CD4-positive, alpha-beta memory T cell (primary cell): ENCODE measurements at regions not wholly inside any gene's neighbourhood (a gene's known extent, or its start where the extent isn't known, plus 50 kb on each side); places are given as distances from the start of the nearest gene placed in this dataset.

Experiments used
- CTCF ChIA-PET: fragments of 350-600 bp; sonication (Branson Sonifier 250); formaldehyde crosslinking; loops from one replicate; lab custom pipeline; 2021; ENCODE audit warnings: inconsistent platforms; ENCODE audit not compliant: partially characterized antibody; lab: Charles Lee
- POLR2A ChIA-PET: fragments of 350-600 bp; sonication (Branson Sonifier 250); formaldehyde crosslinking; loops from one replicate; lab custom pipeline; 2021; ENCODE audit not compliant: partially characterized antibody; lab: Charles Lee
- DNase-seq, 5 donors: peaks; one replicate each; pipeline versions ENCODE4 v3.0.0 to v3.0.0-alpha.2; 2020 to 2022; ENCODE audit warnings: mixed read lengths in 1 of 5
- H3K27ac ChIP-seq: one replicate; pipeline ENCODE4 v1.7.0; 2013; ENCODE audit warnings: low read depth, low read length
- H3K27me3 ChIP-seq: 2 replicates; pipeline ENCODE4 v1.7.0; 2013; ENCODE audit warnings: mild to moderate bottlenecking, low read length, moderate library complexity; ENCODE audit not compliant: insufficient read depth
- H3K36me3 ChIP-seq: 2 replicates; pipeline ENCODE4 v1.7.0; 2013; ENCODE audit warnings: mild to moderate bottlenecking, low read length, moderate library complexity; ENCODE audit not compliant: insufficient read depth
- H3K4me1 ChIP-seq: 2 replicates; pipeline ENCODE4 v1.7.0; 2013; ENCODE audit warnings: mild to moderate bottlenecking, low read length, moderate library complexity; ENCODE audit not compliant: insufficient read depth
- H3K4me3 ChIP-seq, 2 donors: one replicate each; pipeline ENCODE4 v1.7.0; 2013; ENCODE audit warnings: low read length in 2 of 2, mild to moderate bottlenecking in 1 of 2
- H3K9me3 ChIP-seq, 2 donors: one replicate each; pipeline ENCODE4 v1.7.0; 2013; ENCODE audit warnings: low read length in 2 of 2, control low read depth in 1 of 2; ENCODE audit not compliant: control insufficient read depth in 1 of 2
- H3K27ac Mint-ChIP-seq, 7 donors: one replicate each; pipeline ENCODE4 v1.8.0; 2020 to 2021; ENCODE audit warnings: mixed read lengths in 7 of 7, mild to moderate bottlenecking in 6 of 7, inconsistent platforms in 3 of 7, moderate library complexity in 3 of 7
- H3K27me3 Mint-ChIP-seq, 2 donors: one replicate each; pipeline ENCODE4 v1.8.0; 2020 to 2021; ENCODE audit warnings: mixed read lengths in 2 of 2
- H3K36me3 Mint-ChIP-seq, 2 donors: one replicate each; pipeline ENCODE4 v1.8.0; 2020 to 2021; ENCODE audit warnings: mixed read lengths in 2 of 2, inconsistent platforms in 1 of 2, mild to moderate bottlenecking in 1 of 2
- H3K4me1 Mint-ChIP-seq, 4 donors: one replicate each; pipeline ENCODE4 v1.8.0; 2020 to 2021; ENCODE audit warnings: mixed read lengths in 4 of 4, mild to moderate bottlenecking in 1 of 4
- H3K4me3 Mint-ChIP-seq, 8 donors: one replicate each; pipeline ENCODE4 v1.8.0; 2020 to 2021; ENCODE audit warnings: mixed read lengths in 8 of 8, mild to moderate bottlenecking in 7 of 8, moderate library complexity in 6 of 8, inconsistent platforms in 3 of 8
- H3K9me3 Mint-ChIP-seq, 8 donors: one replicate each; pipeline ENCODE4 v1.8.0; 2020 to 2021; ENCODE audit warnings: mixed read lengths in 8 of 8, mild to moderate bottlenecking in 5 of 8, inconsistent platforms in 3 of 8, moderate library complexity in 1 of 8
- intact Hi-C: fragments of 100-400 bp; cut with micrococcal nuclease; formaldehyde crosslinking; loops from one replicate; pipeline ENCODE4 v1.15.1; 2023

GRCh38 chr1:79109445-79109844, 102.9 kb upstream of the ADGRL4 start:
- intact Hi-C loops: no loop called here
- Mint-ChIP-seq H3K4me3 (no peak overlapping the region), H3K9me3 (peaks cover 0 to 9% (median 3%) of the 10 kb centered on the region in 8 donors), H3K36me3 (no peaks in the 10 kb centered on the region), H3K4me1 (no peaks in the 10 kb centered on the region), H3K27me3 (no peaks in the 10 kb centered on the region), H3K27ac (no peak overlapping the region)
- ChIA-PET CTCF (no interaction called here), POLR2A (no interaction called here)
- Histone ChIP-seq H3K4me1 (no peaks in the 10 kb centered on the region), H3K4me3 (no peak overlapping the region), H3K36me3 (no peaks in the 10 kb centered on the region), H3K27me3 (no peaks in the 10 kb centered on the region), H3K9me3 (peaks cover 0 to 5% of the 10 kb centered on the region in 2 donors), H3K27ac (no peak overlapping the region)
- no peak for DNase-seq

DNA sequence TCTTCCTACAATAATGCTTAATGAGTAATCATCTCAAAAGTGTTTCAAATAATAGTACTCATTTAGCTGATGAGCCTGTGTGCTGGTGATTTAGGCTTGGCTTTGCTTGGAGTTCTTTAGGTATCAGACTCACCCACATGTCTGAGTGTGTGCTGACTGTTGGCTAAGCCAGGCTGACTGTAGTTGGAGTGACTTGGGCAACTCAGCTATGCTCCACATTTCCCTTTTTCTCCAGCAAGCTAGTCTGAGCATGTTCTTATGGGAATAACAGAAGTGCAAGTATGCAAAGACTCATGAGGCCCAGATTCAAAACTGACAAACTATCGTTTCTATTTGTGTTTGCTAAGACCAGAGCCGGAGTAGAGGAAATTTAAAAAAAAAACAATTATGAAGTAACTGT, 99.0 kb upstream of the ADGRL4 start:
- Histone ChIP-seq H3K36me3 (no peaks in the 10 kb centered on the region), H3K4me3 (no peak overlapping the region), H3K27me3 (no peaks in the 10 kb centered on the region), H3K4me1 (no peaks in the 10 kb centered on the region), H3K9me3 (peaks cover 0 to 5% of the 10 kb centered on the region in 2 donors), H3K27ac (no peak overlapping the region)
- no peak for DNase-seq
- Mint-ChIP-seq H3K27me3 (no peaks in the 10 kb centered on the region), H3K36me3 (no peaks in the 10 kb centered on the region), H3K4me1 (no peaks in the 10 kb centered on the region), H3K27ac (no peak overlapping the region), H3K4me3 (no peak overlapping the region), H3K9me3 (peaks cover 0 to 9% (median 3%) of the 10 kb centered on the region in 8 donors)
- ChIA-PET POLR2A (no interaction called here), CTCF (no interaction called here)
- intact Hi-C loops: no loop called here

- no peak overlapping the region for H3K27ac ChIP-seq
- DNase-seq: no peak
- peaks cover 0 to 5% of the 10 kb centered on the region in 2 donors for H3K9me3 ChIP-seq
- Mint-ChIP-seq H3K36me3 (no peaks in the 10 kb centered on the region), H3K9me3 (peaks cover 0 to 9% (median 3%) of the 10 kb centered on the region in 8 donors), H3K4me3 (no peak overlapping the region), H3K4me1 (no peaks in the 10 kb centered on the region), H3K27ac (no peak overlapping the region), H3K27me3 (no peaks in the 10 kb centered on the region)
- POLR2A ChIA-PET: no interaction called here
- H3K4me1 ChIP-seq: no peaks in the 10 kb centered on the region
- H3K36me3 ChIP-seq: no peaks in the 10 kb centered on the region
- intact Hi-C loops: no loop called here
- H3K4me3 ChIP-seq: no peak overlapping the region
- CTCF ChIA-PET: no interaction called here
- no peaks in the 10 kb centered on the region for H3K27me3 ChIP-seq
Measured at GRCh38 chr1:79104617-79105016, 98.1 kb upstream of the ADGRL4 start.

- ChIA-PET POLR2A (no interaction called here), CTCF (no interaction called here)
- H3K4me1 ChIP-seq: no peaks in the 10 kb centered on the region
- no peak overlapping the region for H3K27ac Mint-ChIP-seq
- H3K4me1 Mint-ChIP-seq: no peaks in the 10 kb centered on the region
- H3K36me3 ChIP-seq: no peaks in the 10 kb centered on the region
- H3K9me3 Mint-ChIP-seq: peaks cover 0 to 8% (median 3%) of the 10 kb centered on the region in 8 donors
- no peak overlapping the region for H3K4me3 ChIP-seq
- H3K36me3 Mint-ChIP-seq: no peaks in the 10 kb centered on the region
- no peak overlapping the region for H3K27ac ChIP-seq
- H3K27me3 Mint-ChIP-seq: peaks cover 0 to 2% of the 10 kb centered on the region in 2 donors
- intact Hi-C loops: no loop called here
- DNase-seq: no peak
- H3K9me3 ChIP-seq: no peaks in the 10 kb centered on the region
- H3K4me3 Mint-ChIP-seq: no peak overlapping the region
- no peaks in the 10 kb centered on the region for H3K27me3 ChIP-seq
Measured at GRCh38 chr1:79100385-79100784, 93.9 kb upstream of the ADGRL4 start.

DNA sequence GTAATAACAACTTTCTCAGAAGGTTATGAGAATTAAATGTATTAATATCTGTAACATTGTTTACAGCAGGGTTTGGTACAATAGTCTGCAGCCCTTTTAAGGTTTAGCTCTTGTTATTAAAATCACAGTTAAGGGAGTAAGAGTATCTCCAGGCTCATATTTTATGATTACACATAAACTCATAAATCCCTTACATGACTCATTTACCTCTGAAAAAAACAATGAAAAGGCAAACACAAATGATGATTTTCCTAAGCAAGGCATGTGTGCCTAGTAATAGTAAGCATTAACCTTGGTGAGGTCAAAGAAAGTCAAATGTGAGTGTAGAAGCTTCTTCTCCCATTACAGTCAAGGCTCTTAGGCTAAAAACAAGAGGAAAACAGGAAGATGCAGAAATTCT, 84.5 kb upstream of the ADGRL4 start:
- intact Hi-C loops: no loop called here

DNA sequence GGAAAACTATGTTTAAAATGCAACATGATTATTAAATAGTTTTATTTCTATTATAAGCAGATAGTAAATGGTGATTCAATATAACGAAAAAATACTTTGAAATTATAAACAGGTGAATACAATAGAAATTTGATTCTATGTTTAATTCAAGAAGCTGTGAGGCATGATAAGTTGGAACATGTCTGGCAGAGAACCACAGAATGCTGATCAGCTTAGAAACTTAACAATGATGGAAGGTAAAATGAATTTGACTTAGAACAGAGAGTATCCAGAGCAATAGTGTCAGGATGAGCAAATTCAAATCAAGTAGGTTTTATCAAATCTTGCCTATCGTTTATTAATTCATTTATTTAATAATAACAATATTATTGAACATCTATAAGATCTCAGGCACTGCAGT, 83.4 kb upstream of the ADGRL4 start:
- CTCF ChIA-PET: no interaction called here
- H3K27me3 Mint-ChIP-seq: no peaks in the 10 kb centered on the region

More for the DNA sequence above, 84.5 kb upstream of the ADGRL4 start:
- H3K4me1 Mint-ChIP-seq: no peaks in the 10 kb centered on the region
- Histone ChIP-seq H3K9me3 (no peaks in the 10 kb centered on the region), H3K4me1 (no peaks in the 10 kb centered on the region), H3K36me3 (no peaks in the 10 kb centered on the region), H3K27ac (no peak overlapping the region), H3K4me3 (no peak overlapping the region), H3K27me3 (no peaks in the 10 kb centered on the region)
- no peak for DNase-seq
- no peak overlapping the region for H3K27ac Mint-ChIP-seq
- peaks cover 0 to 3% (median 0%) of the 10 kb centered on the region in 8 donors for H3K9me3 Mint-ChIP-seq
- H3K27me3 Mint-ChIP-seq: no peaks in the 10 kb centered on the region
- H3K36me3 Mint-ChIP-seq: no peaks in the 10 kb centered on the region
- ChIA-PET CTCF (no interaction called here), POLR2A (no interaction called here)
- H3K4me3 Mint-ChIP-seq: no peak overlapping the region

GRCh38 chr1:79082233-79082632, 75.7 kb upstream of the ADGRL4 start:
- Mint-ChIP-seq H3K27ac (no peak overlapping the region), H3K4me1 (no peaks in the 10 kb centered on the region), H3K4me3 (no peak overlapping the region), H3K36me3 (no peaks in the 10 kb centered on the region), H3K27me3 (no peaks in the 10 kb centered on the region), H3K9me3 (peaks cover 0 to 5% (median 2%) of the 10 kb centered on the region in 8 donors)
- Histone ChIP-seq H3K4me1 (no peaks in the 10 kb centered on the region), H3K27me3 (no peaks in the 10 kb centered on the region), H3K36me3 (no peaks in the 10 kb centered on the region), H3K4me3 (no peak overlapping the region), H3K9me3 (no peaks in the 10 kb centered on the region), H3K27ac (no peak overlapping the region)
- intact Hi-C loops: no loop called here
- no peak for DNase-seq
- ChIA-PET POLR2A (no interaction called here), CTCF (no interaction called here)

More for the DNA sequence above, 83.4 kb upstream of the ADGRL4 start:
- no peaks in the 10 kb centered on the region for H3K4me1 Mint-ChIP-seq
- H3K27me3 ChIP-seq: no peaks in the 10 kb centered on the region
- no peaks in the 10 kb centered on the region for H3K36me3 Mint-ChIP-seq
- H3K27ac ChIP-seq: no peak overlapping the region
- H3K9me3 Mint-ChIP-seq: peaks cover 0 to 4% (median 0%) of the 10 kb centered on the region in 8 donors
- H3K36me3 ChIP-seq: no peaks in the 10 kb centered on the region
- DNase-seq: no peak
- no peak overlapping the region for H3K4me3 Mint-ChIP-seq
- POLR2A ChIA-PET: no interaction called here
- H3K4me1 ChIP-seq: no peaks in the 10 kb centered on the region
- no peaks in the 10 kb centered on the region for H3K9me3 ChIP-seq
- intact Hi-C loops: no loop called here
- no peak overlapping the region for H3K4me3 ChIP-seq
- no peak overlapping the region for H3K27ac Mint-ChIP-seq

GRCh38 chr1:79079770-79080169, 73.2 kb upstream of the ADGRL4 start:
- ChIA-PET POLR2A (no interaction called here), CTCF (no interaction called here)
- Histone ChIP-seq H3K36me3 (no peaks in the 10 kb centered on the region), H3K4me1 (no peaks in the 10 kb centered on the region), H3K27me3 (no peaks in the 10 kb centered on the region), H3K27ac (no peak overlapping the region), H3K9me3 (no peaks in the 10 kb centered on the region), H3K4me3 (no peak overlapping the region)
- intact Hi-C loops: no loop called here
- no peak overlapping the region for H3K27ac Mint-ChIP-seq
- H3K4me3 Mint-ChIP-seq: no peak overlapping the region
- no peaks in the 10 kb centered on the region for H3K4me1 Mint-ChIP-seq
- peaks cover 0 to 5% (median 0%) of the 10 kb centered on the region in 8 donors for H3K9me3 Mint-ChIP-seq
- H3K36me3 Mint-ChIP-seq: no peaks in the 10 kb centered on the region
- no peak for DNase-seq
- no peaks in the 10 kb centered on the region for H3K27me3 Mint-ChIP-seq
